D721Med (cell line): ENCODE measurements at regions not wholly inside any gene's neighbourhood (a gene's known extent, or its start where the extent isn't known, plus 50 kb on each side); places are given as distances from the start of the nearest gene placed in this dataset.

Source experiments
- DNase-seq: peaks from one replicate; pipeline ENCODE4 v3.0.0; 2011; ENCODE audit warnings: low spot score; ENCODE audit not compliant: insufficient read length
- FAIRE-seq: peaks from 2 replicates; lab custom pipeline; 2011; peaks lifted over from hg19 to GRCh38; lab: Jason Lieb, UNC
- TF ChIP-seq, protein P1 (sequence below): IDR thresholded peaks from 2 replicates; pipeline ENCODE4 v1.5.1; 2012; ENCODE audit warnings: mild to moderate bottlenecking, control low read depth; ENCODE audit not compliant: insufficient read depth; ENCODE audit errors: missing control alignments

DNA sequence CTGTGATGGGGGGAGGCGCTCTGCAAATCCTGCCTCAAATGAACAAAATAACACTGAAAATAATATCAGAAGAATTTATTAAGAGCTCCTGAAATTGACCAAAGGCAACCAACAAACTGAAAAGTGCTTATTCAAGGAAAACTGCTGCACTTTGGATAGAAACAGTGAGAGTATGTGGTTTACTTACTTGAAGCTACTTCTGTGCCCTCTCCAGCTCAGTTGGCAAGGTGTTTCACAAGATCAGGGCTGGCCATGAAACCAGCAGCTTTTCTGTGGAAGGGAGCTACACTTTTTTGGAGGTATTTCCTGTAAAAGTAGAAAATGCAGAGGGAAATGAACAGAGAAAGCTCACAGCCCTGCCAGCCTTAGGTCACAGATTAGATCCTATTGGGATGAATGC lies 310.0 kb upstream of the SPAG17 start:
- FAIRE-seq, result no peak
- no peak for DNase-seq
- TF ChIP-seq, protein P1, sequence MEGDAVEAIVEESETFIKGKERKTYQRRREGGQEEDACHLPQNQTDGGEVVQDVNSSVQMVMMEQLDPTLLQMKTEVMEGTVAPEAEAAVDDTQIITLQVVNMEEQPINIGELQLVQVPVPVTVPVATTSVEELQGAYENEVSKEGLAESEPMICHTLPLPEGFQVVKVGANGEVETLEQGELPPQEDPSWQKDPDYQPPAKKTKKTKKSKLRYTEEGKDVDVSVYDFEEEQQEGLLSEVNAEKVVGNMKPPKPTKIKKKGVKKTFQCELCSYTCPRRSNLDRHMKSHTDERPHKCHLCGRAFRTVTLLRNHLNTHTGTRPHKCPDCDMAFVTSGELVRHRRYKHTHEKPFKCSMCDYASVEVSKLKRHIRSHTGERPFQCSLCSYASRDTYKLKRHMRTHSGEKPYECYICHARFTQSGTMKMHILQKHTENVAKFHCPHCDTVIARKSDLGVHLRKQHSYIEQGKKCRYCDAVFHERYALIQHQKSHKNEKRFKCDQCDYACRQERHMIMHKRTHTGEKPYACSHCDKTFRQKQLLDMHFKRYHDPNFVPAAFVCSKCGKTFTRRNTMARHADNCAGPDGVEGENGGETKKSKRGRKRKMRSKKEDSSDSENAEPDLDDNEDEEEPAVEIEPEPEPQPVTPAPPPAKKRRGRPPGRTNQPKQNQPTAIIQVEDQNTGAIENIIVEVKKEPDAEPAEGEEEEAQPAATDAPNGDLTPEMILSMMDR, result no peak

DNA sequence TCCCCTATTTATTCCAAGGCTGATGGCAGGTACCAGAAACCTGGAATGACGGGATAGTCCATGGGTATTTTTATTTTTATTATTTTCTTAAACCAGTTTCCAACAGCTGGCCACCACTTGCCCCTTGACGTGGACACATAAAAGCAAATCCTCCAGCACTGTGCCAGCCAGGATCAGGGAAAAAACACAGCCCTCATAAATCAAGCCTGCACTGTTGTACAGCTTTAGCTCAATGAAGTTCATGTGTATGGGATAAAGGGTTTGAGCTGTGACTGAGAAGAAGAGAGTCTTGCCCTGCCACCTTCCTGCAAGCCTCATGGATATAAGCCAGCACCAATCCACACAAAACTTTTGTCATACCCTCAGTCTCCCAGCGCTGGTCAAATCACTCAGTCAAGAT lies 303.8 kb upstream of the SPAG17 start:
- DNase-seq, result no peak
- TF ChIP-seq, protein P1, result no peak
- FAIRE-seq, result no peak

DNA sequence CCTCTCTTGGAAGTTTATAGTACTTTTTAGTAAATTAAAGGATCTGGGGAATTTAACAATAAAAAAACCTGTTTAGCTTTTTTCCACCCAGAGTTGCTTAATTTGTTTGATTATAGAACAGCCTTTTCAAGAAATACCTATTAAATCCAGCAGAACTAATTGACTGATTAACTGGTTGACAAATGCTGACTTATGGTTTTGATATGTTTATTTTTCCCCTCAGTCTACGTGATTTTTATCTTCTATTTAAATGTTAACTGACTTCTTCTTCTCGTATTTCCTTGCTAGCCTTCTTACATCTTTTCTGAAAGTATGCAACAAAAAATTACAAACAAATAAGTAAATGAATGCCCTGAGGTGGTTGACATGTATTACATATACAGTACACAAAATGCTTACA lies 302.9 kb upstream of the SPAG17 start:
- TF ChIP-seq, protein P1, result no peak
- FAIRE-seq (no peak), DNase-seq (no peak)

DNA sequence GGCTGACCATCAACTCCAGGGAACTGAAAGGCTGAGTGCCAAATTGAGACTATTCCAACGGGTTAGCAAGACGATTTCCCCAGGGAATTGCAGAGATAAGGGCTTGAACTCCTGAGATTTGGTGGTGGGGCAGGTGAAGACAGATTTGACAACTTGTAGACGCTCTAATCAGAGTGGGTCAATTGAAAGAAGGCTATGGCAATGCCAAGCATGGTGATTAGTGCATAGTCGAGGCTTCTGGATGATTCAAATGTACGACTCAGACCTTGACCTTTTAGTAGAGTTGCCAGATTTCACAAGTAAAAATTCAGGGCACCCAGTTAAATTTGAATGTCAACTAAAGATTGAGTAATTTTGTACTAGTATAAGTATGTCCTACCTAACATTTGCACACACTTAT lies 302.1 kb upstream of the SPAG17 start:
- DNase-seq (no peak), FAIRE-seq (no peak)
- TF ChIP-seq, protein P1, result no peak

DNA sequence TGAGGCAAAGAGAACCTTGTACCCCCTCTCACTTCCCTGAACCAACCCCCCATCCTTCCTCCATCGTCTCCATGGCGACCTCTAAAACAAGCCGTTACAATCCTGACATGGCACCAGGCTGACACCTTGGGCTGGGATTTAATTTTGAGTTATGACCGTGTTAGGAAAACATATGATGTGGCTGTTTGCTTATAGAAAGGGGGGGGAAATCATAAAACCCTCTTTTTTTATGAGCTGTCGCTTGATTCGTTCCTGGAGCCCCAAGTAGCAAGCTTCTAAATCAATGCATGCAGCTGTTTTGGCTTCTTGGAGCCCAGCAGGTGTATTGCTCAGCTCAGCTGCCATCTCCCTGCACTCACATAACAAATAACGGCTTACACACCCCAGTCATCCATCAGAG lies 301.2 kb upstream of the SPAG17 start:
- FAIRE-seq, result no peak

DNA sequence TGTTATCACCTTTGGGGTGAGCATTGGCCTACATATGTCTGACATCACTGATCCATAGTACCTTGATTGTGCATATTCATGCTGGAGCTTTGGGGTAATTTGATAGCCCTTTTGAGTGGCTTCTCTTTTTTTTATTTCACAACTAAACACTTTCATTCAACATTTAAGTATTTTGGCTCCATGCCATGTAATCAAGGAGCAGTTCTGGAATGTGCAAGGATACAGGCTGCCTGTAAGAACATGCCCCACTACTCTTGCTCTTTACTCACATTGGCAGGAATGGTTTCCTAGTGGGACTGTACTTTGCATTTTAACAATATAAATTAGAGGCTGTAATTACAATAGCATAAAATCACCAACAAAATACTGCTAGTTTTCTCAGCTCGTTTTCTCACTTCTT lies 300.7 kb upstream of the SPAG17 start:
- TF ChIP-seq, protein P1, result no peak
- DNase-seq (no peak), FAIRE-seq (no peak)

More for the DNA sequence above, 301.2 kb upstream of the SPAG17 start:
- TF ChIP-seq, protein P1, result no peak
- no peak for DNase-seq

DNA sequence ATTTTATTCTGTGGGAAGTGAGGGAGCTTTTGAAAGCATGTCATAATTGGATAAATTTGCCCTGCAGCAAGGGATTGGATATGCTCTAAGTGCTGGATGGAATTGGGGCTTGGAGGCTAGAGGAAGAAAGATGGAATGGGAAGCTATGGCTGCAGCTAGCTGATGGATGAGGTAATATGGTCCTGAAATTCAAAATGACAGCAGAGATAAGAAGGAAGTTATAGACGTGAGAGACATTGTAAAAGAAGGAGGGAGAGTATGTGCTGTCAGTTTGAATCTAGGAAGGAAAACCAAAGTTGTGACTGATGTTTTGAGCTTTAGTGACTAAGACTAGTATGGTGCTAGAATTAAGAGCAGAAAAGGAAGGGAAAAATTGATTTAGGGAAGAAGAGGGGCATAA lies 299.9 kb upstream of the SPAG17 start:
- TF ChIP-seq, protein P1, result no peak
- no peak for FAIRE-seq
- no peak for DNase-seq
